ENCODE measurements at regions not wholly inside any gene's neighbourhood (a gene's known extent, or its start where the extent isn't known, plus 50 kb on each side); places are given as distances from the start of the nearest gene placed in this dataset.

GRCh38 chr7:85890244-85890811 lies 703.5 kb upstream of the SEMA3D start:
- peaks cover 4% of the 10 kb centered on the region for H3K4me1 Mint-ChIP-seq

GRCh38 chr7:85887133-85887532 lies 700.3 kb upstream of the SEMA3D start:
- Histone ChIP-seq H3K4me3 (ENCODE audit: low read length) (no peak overlapping the region), H3K27me3 (ENCODE audit: control insufficient read depth, insufficient read depth, low read length, poor library complexity, severe bottlenecking) (no peaks in the 10 kb centered on the region), H3K36me3 (ENCODE audit: control insufficient read depth, insufficient read depth, low read length) (no peaks in the 10 kb centered on the region), H3K4me1 (ENCODE audit: control insufficient read depth, insufficient read depth, low read length) (no peaks in the 10 kb centered on the region), H3K27ac (ENCODE audit: low read depth, low read length) (no peak overlapping the region), H3K9ac (ENCODE audit: extremely low read depth, low read length, poor library complexity, severe bottlenecking) (no peak overlapping the region), H3K9me3 (ENCODE audit: control insufficient read depth, low read length) (no peaks in the 10 kb centered on the region)
- Mint-ChIP-seq H3K4me3 (no peak overlapping the region), H3K27ac (no peak overlapping the region), H3K9me3 (no peaks in the 10 kb centered on the region), H3K27me3 (ENCODE audit: insufficient read depth) (no peaks in the 10 kb centered on the region), H3K4me1 (peaks cover 1% of the 10 kb centered on the region), H3K36me3 (ENCODE audit: low read depth) (no peaks in the 10 kb centered on the region)
- peak; percentile 66 for DNase-seq
- peak; percentile 55 for TF ChIP-seq CTCF (conservative IDR thresholded peaks at IDR 0.05)

More at GRCh38 chr7:85890244-85890811, 703.5 kb upstream of the SEMA3D start:
- no peak for DNase-seq
- no peaks in the 10 kb centered on the region for H3K27me3 Mint-ChIP-seq (ENCODE audit: insufficient read depth)
- no peak overlapping the region for H3K27ac ChIP-seq (ENCODE audit: low read depth, low read length)
- H3K4me3 ChIP-seq (ENCODE audit: low read length): no peak overlapping the region
- TF ChIP-seq CTCF (conservative IDR thresholded peaks at IDR 0.05): peak; percentile 83
- no peaks in the 10 kb centered on the region for H3K9me3 ChIP-seq (ENCODE audit: control insufficient read depth, low read length)
- no peaks in the 10 kb centered on the region for H3K27me3 ChIP-seq (ENCODE audit: control insufficient read depth, insufficient read depth, low read length, poor library complexity, severe bottlenecking)
- no peaks in the 10 kb centered on the region for H3K9me3 Mint-ChIP-seq
- no peak overlapping the region for H3K9ac ChIP-seq (ENCODE audit: extremely low read depth, low read length, poor library complexity, severe bottlenecking)
- H3K36me3 Mint-ChIP-seq (ENCODE audit: low read depth): no peaks in the 10 kb centered on the region
- H3K27ac Mint-ChIP-seq: no peak overlapping the region
- peaks cover 3% of the 10 kb centered on the region for H3K4me1 ChIP-seq (ENCODE audit: control insufficient read depth, insufficient read depth, low read length)
- no peaks in the 10 kb centered on the region for H3K36me3 ChIP-seq (ENCODE audit: control insufficient read depth, insufficient read depth, low read length)
- no peak overlapping the region for H3K4me3 Mint-ChIP-seq

- Histone ChIP-seq H3K9me3 (ENCODE audit: control insufficient read depth, low read length) (peaks cover 4% of the 10 kb centered on the region), H3K27me3 (ENCODE audit: control insufficient read depth, insufficient read depth, low read length, poor library complexity, severe bottlenecking) (no peaks in the 10 kb centered on the region), H3K27ac (ENCODE audit: low read depth, low read length) (no peak overlapping the region), H3K4me1 (ENCODE audit: control insufficient read depth, insufficient read depth, low read length) (no peaks in the 10 kb centered on the region), H3K9ac (ENCODE audit: extremely low read depth, low read length, poor library complexity, severe bottlenecking) (no peak overlapping the region), H3K4me3 (ENCODE audit: low read length) (no peak overlapping the region), H3K36me3 (ENCODE audit: control insufficient read depth, insufficient read depth, low read length) (no peaks in the 10 kb centered on the region)
- Mint-ChIP-seq H3K36me3 (ENCODE audit: low read depth) (no peaks in the 10 kb centered on the region), H3K9me3 (peaks cover 6% of the 10 kb centered on the region), H3K4me3 (no peak overlapping the region), H3K27ac (no peak overlapping the region), H3K4me1 (peaks cover 1% of the 10 kb centered on the region), H3K27me3 (ENCODE audit: insufficient read depth) (no peaks in the 10 kb centered on the region)
- DNase-seq: no peak
- TF ChIP-seq CTCF (conservative IDR thresholded peaks at IDR 0.05): no peak
- WGBS, 2 experiments (ENCODE audit: insufficient coverage in 1 of 2, insufficient read length in 1 of 2): 91% methylated on average over 1 of the region's 1 CpG; no CpG with 5 or more reads in 1 of the 2 experiments
Observed at GRCh38 chr7:85882335-85882734, 695.5 kb upstream of the SEMA3D start.
